Large intestine (tissue), 3 donors: ENCODE measurements at regions not wholly inside any gene's neighbourhood (a gene's known extent, or its start where the extent isn't known, plus 50 kb on each side); places are given as distances from the start of the nearest gene placed in this dataset.

Experiments
- DNase-seq, 2 donors: peaks; one replicate each; pipeline versions ENCODE4 v3.0.0 to v3.0.0-alpha.2; 2013
- H3K27ac ChIP-seq: one replicate; pipeline ENCODE4 v1.5.1; 2013; ENCODE audit warnings: low read length
- H3K27me3 ChIP-seq: 2 replicates; pipeline ENCODE4 v1.6.1; 2013; ENCODE audit warnings: low read length; ENCODE audit not compliant: control insufficient read depth, insufficient read depth
- H3K36me3 ChIP-seq: 2 replicates; pipeline ENCODE4 v1.6.1; 2013; ENCODE audit warnings: low read length; ENCODE audit not compliant: control insufficient read depth, insufficient read depth
- H3K4me1 ChIP-seq: one replicate; pipeline ENCODE4 v1.6.1; 2013; ENCODE audit warnings: low read length; ENCODE audit not compliant: control insufficient read depth, insufficient read depth
- H3K4me3 ChIP-seq: one replicate; pipeline ENCODE4 v1.5.1; 2013; ENCODE audit warnings: low read length
- H3K9me3 ChIP-seq: one replicate; pipeline ENCODE4 v1.6.1; 2013; ENCODE audit warnings: mild to moderate bottlenecking, low read depth, low read length, moderate library complexity; ENCODE audit not compliant: control insufficient read depth
- WGBS: methylation state at CpG from one replicate; pipeline ENCODE4 v1.1.5; 2013; ENCODE audit warnings: low lambda C conversion rate; ENCODE audit not compliant: insufficient coverage; 5-methylcytosine and 5-hydroxymethylcytosine counted together

DNA sequence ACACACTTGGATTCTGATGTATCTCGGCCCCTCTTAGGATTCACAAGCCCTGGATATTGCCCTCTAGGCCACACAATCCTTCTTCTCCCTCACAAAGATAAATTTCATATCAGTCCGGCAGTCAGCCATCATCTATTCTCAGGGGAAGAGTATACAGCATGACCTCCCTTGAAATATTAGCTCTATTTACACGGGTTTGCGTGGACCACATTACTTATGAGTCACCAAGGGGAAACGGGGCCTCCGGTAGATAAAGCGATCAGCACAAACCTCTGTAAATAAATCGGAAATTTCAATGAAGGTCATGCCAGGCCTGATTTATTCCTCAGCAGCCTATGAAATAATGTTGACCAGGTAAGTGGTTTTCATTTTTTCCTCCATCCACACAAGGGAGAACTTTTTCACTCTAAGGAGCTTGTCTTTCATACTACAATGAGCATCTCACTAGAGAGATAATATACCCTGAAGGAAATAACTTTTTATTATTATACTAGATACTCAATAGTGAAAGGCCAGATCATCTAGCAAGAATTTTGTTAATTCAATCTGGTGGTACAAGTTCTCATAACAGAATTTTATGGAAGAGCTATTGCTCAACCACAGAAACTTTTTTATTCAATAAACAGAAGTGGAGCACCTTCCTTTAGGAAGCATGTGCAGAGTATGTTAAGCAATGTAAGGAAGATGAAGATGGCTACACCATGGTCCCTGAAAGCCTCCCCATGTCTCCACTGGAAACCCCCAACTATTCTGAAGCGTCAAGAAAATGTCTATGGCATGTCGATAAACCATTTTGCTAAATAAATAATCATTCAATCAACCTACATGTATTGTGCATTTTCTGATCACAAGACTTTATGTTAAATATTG is 125.2 kb upstream of the PIK3C3 start:
- WGBS, result 100% methylated on average over 2 of the region's 10 CpGs
- Histone ChIP-seq H3K9me3 (no peaks in the 10 kb centered on the region), H3K36me3 (no peaks in the 10 kb centered on the region), H3K27ac (no peak overlapping the region), H3K4me1 (no peaks in the 10 kb centered on the region), H3K4me3 (no peak overlapping the region), H3K27me3 (no peaks in the 10 kb centered on the region)
- peak in 1 of 2 donors; percentile 8 for DNase-seq

DNA sequence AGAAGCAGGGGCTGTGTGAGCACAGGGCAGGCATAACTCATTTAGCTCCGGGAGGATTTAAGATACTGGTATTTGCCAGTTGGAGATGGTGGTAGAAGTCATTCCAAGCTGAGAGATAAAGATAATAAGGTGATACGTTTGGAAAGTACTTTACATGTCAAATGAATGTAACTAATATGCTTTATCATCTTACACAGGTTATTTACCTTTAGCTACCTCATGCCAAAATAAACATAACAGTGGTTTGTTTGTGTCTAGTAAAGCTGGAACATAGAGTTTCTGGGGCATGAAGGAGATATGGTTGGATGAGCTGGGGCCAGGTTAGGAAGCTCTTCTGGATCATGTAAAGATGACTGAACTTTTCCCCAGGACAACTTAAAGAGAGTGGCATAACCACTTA is 126.9 kb upstream of the PIK3C3 start:
- 0% methylated on average over 1 of the region's 2 CpGs for WGBS
- H3K36me3 ChIP-seq, result no peaks in the 10 kb centered on the region
- no peak for DNase-seq
- H3K4me3 ChIP-seq, result no peak overlapping the region
- no peaks in the 10 kb centered on the region for H3K27me3 ChIP-seq
- H3K27ac ChIP-seq, result no peak overlapping the region
- no peaks in the 10 kb centered on the region for H3K4me1 ChIP-seq
- no peaks in the 10 kb centered on the region for H3K9me3 ChIP-seq

DNA sequence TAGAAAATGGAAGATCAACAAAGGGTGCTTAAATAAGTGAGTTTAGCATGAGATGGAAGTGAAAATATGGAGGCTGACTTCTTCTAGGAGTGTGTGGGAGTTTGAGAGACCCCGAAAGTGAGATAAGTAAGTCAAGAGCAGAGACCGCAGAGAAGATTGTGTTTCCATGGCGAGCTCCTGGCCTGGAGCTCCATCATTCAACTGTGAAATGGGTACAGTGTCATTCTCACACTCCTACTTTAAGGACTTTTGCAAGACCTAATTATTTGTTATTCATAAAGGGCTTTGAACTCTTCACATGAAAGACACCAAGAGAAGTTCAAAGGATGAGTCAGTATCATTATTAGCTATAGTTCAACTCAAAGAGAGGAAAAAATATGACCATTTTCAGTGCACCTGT is 134.2 kb upstream of the PIK3C3 start:
- Histone ChIP-seq H3K4me1 (no peaks in the 10 kb centered on the region), H3K36me3 (no peaks in the 10 kb centered on the region), H3K4me3 (no peak overlapping the region), H3K27me3 (no peaks in the 10 kb centered on the region), H3K9me3 (no peaks in the 10 kb centered on the region), H3K27ac (no peak overlapping the region)
- DNase-seq, result no peak
- no CpG with 5 or more reads among the region's 3 CpGs for WGBS

DNA sequence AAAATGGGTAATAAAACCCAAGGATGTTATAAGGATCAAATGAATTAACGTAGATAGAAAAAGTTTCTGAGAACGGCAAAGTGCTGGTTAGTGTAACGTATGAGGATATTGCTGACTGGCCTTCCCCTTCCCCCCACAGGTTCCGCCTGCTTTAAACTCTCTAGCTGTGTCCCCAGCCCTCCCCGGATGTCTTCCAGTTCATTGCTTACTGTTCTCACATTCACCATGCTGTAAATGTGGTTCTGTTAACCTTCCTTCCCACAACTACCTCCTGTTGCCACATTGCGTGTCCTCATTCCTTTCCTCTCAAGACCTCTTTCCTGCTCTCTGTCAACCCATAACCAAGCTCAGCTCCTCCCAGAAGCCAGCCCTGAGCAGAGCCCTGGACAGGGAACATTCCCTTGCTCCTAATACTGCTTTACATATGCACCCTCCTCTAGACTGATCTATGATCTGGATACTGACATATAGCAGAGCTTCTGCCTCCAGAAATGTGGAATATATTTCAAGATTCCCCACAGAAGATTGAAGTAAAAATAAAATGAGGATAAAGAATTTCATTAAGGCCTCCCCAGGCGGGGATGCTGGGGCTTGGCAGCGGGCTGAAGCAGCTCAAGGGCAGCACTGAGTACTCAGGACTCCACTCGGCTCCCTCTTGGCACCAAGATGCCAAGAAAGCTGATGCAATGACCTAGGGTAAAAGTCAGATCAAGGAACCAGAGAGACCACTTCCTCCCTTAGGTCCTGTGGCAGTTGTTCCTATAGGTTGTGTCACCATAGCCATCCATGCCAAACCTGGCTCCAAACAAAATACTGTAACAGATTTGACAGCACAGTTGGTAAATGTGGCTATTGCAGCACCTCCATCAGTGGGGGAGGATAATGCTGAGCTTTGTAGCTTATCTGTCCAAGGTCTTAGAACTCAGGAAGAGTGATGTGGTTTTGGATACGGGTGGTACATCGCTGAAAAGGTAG is 136.4 kb upstream of the PIK3C3 start:
- H3K27ac ChIP-seq, result no peak overlapping the region
- no peak overlapping the region for H3K4me3 ChIP-seq
- no peaks in the 10 kb centered on the region for H3K27me3 ChIP-seq
- no peaks in the 10 kb centered on the region for H3K4me1 ChIP-seq
- WGBS, result 100% methylated on average over 1 of the region's 11 CpGs
- H3K9me3 ChIP-seq, result no peaks in the 10 kb centered on the region
- DNase-seq, result no peak
- no peaks in the 10 kb centered on the region for H3K36me3 ChIP-seq

DNA sequence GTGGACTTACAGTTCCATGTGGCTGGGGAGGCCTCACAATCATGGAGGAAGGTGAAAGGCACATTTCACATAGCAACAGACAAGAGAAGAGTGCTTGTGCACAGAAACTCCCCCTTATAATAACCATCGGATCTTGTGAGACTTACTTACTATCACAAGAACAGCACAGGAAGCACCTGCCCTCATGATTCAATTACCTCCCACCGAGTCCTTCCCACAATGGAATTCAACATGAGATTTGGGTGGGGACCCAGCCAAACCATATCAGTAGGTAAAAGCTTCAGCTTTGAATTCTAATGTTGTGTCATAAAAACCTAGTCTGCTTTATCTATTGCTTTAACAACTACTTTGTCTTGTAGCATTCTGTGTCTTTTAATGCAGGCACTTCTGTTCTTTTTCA is 140.4 kb upstream of the PIK3C3 start:
- no peak overlapping the region for H3K4me3 ChIP-seq

DNA sequence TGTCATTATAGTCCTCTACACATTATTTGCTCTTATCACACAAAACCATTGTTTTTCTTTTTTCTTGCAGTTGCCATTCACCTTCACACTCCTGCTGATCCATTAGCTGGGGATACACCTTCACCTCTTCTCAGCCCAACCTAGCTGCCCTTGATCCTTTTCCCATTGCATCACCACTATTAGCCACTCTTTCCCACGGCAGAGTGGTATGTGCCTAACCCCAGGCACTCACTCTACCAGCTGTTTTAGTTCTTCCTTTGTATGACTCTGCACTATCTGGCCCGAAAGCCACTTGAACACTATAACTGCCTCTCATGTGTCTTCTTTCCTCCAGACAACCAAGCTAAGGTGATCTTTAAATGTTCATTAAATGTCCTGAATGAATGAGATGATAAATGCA is 145.4 kb upstream of the PIK3C3 start:
- Histone ChIP-seq H3K27me3 (no peaks in the 10 kb centered on the region), H3K36me3 (no peaks in the 10 kb centered on the region), H3K4me3 (no peak overlapping the region), H3K9me3 (no peaks in the 10 kb centered on the region), H3K4me1 (no peaks in the 10 kb centered on the region), H3K27ac (no peak overlapping the region)
- DNase-seq, result no peak
- WGBS, result no CpG with 5 or more reads among the region's 2 CpGs

More for the DNA sequence above, 140.4 kb upstream of the PIK3C3 start:
- DNase-seq, result no peak
- Histone ChIP-seq H3K27me3 (no peaks in the 10 kb centered on the region), H3K9me3 (no peaks in the 10 kb centered on the region), H3K27ac (no peak overlapping the region), H3K36me3 (no peaks in the 10 kb centered on the region), H3K4me1 (no peaks in the 10 kb centered on the region)
- WGBS, result 67% methylated on average over 1 of the region's 2 CpGs

DNA sequence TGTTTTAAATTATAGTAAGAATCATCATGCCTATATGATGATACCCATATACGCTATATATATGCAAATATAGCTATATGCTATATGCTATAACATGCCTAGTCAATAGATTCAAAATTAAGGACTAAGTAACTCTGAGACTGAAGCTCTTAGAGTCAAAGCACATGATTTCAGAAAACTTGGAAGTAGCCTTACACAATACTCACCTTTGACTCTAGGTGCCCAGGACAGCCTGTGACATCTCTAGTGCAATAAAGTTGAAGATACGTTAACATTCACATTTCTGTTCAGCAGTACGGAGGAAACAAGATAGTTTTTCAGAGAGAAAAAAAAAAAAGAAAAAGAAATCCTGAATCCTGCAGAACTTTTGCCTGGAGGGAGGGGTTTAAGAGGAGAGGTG is 149.7 kb upstream of the PIK3C3 start:
- no peak overlapping the region for H3K4me3 ChIP-seq
- H3K27ac ChIP-seq, result no peak overlapping the region
- no peaks in the 10 kb centered on the region for H3K9me3 ChIP-seq
- H3K27me3 ChIP-seq, result no peaks in the 10 kb centered on the region
- H3K36me3 ChIP-seq, result no peaks in the 10 kb centered on the region
- DNase-seq, result peak; percentile 67
- WGBS, result 32% methylated on average over 2 of the region's 3 CpGs
- peaks cover 3% of the 10 kb centered on the region for H3K4me1 ChIP-seq

DNA sequence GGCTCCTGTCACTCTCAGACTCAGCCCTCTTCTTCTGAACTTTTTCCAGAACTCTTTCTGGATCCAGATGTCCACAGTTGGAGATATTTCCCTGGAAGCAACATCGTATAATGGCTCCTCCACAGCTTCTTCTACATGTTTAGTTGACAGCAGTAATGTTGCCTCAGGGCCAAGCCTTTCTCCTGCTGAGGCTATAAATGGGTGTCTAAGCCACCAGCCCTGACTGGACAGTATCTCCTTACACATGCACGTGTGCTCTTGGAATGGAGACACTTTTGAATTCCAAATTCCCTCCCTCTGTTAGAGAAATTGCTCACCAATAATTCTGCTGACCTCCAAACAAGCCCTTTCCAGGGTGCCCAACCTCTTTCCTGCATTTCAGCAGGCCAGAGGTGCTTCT is 156.2 kb upstream of the PIK3C3 start:
- H3K27me3 ChIP-seq, result no peaks in the 10 kb centered on the region

DNA sequence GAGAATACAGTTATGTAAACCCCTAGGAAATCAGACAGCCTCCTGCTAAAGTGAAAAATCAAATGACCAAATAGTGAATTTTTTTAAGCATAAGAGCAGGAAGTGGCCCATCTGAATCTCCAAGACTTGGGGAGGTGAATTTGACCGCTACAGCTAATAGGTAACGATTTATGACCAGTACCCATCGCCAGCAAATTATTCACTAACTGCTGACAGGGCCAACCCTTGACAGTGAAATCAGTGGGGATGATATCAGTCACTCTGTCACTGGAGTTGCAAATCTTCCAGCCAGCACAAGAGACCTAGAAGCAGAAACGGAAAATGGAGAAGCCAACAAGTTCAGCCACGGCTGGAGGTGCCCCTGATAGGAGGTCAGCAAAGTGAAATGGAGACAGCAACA is 164.3 kb upstream of the PIK3C3 start:
- H3K9me3 ChIP-seq, result no peaks in the 10 kb centered on the region
- H3K4me3 ChIP-seq, result no peak overlapping the region
- no peaks in the 10 kb centered on the region for H3K36me3 ChIP-seq
- WGBS, result no CpG with 5 or more reads among the region's 5 CpGs
- no peaks in the 10 kb centered on the region for H3K4me1 ChIP-seq
- DNase-seq, result no peak
- H3K27ac ChIP-seq, result no peak overlapping the region
- H3K27me3 ChIP-seq, result no peaks in the 10 kb centered on the region

More for the DNA sequence above, 156.2 kb upstream of the PIK3C3 start:
- H3K27ac ChIP-seq, result no peak overlapping the region
- no peak overlapping the region for H3K4me3 ChIP-seq
- no peak for DNase-seq
- WGBS, result no CpG with 5 or more reads among the region's 2 CpGs
- peaks cover 3% of the 10 kb centered on the region for H3K4me1 ChIP-seq
- H3K9me3 ChIP-seq, result no peaks in the 10 kb centered on the region
- H3K36me3 ChIP-seq, result no peaks in the 10 kb centered on the region

DNA sequence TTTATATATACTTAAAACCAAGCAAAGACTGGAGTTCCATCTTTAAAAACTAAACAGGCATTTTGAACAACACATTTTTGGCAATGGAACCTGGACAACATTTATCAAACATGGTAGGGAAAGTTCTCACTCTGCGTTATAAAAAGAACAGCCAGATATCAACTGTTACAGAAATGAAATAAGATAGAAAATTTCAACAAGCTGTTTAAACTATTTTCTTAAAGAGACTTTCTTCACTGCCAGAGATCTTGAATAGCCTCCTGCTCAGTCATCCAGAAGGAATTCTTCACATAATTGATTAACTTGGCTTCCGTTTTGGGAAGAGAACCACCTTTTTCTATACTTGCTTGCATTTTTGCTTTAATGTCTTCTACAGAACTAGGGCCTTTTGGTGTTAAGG is 166.0 kb upstream of the PIK3C3 start:
- Histone ChIP-seq H3K9me3 (no peaks in the 10 kb centered on the region), H3K4me3 (no peak overlapping the region), H3K27ac (no peak overlapping the region), H3K36me3 (no peaks in the 10 kb centered on the region), H3K4me1 (no peaks in the 10 kb centered on the region), H3K27me3 (no peaks in the 10 kb centered on the region)
- WGBS, result 92% methylated on average over 2 of the region's 2 CpGs
- no peak for DNase-seq
